ENCODE measurements at regions not wholly inside any gene's neighbourhood (a gene's known extent, or its start where the extent isn't known, plus 50 kb on each side); places are given as distances from the start of the nearest gene placed in this dataset.
"Not testable (repeated sequence)": the region's sequence is repeated elsewhere in the genome, so short reads cannot be mapped to it uniquely, and the experiment has no call there.

DNA sequence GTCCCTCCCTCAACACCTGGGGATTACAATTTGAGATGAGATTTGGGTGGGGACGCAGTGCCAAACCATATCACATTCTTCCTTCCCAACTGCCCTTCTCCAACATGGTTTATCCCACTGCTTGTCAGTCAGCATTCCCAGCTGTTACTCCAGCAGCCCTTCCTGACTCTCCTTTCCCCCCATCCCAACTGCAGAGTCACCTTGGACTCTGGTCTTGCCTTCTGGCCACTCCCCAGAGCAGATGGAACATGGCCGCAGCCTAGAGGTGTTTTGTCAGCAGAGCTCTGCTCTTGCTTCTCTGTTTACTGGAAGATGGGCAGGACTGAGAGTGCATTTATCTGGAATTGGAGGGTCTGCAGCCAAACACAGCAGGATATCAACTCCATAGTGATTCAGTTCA lies 51.2 kb upstream of the MEX3C start:
- no peaks in the 10 kb centered on the region for H3K36me3 ChIP-seq
- H3K27ac ChIP-seq = no peak overlapping the region
- H3K9me3 ChIP-seq (replicated peaks in 1 of 11) = peaks cover 27 to 43% (median 33%) of the 10 kb centered on the region in 11 experiments
- H4K20me1 ChIP-seq = no peaks in the 10 kb centered on the region
- no peak overlapping the region for H3K4me2 ChIP-seq
- H3K4me3 ChIP-seq = no peak overlapping the region
- no peak for TF ChIP-seq Cebpa-rat (IDR thresholded peaks at IDR 0.05)
- H3K4me1 ChIP-seq = peaks cover 0 to 8% (median 0%) of the 10 kb centered on the region in 10 experiments; a peak in 1 of 20 replicates
- H3K27me3 ChIP-seq = no peaks in the 10 kb centered on the region
- H3K9ac ChIP-seq = no peak overlapping the region

DNA sequence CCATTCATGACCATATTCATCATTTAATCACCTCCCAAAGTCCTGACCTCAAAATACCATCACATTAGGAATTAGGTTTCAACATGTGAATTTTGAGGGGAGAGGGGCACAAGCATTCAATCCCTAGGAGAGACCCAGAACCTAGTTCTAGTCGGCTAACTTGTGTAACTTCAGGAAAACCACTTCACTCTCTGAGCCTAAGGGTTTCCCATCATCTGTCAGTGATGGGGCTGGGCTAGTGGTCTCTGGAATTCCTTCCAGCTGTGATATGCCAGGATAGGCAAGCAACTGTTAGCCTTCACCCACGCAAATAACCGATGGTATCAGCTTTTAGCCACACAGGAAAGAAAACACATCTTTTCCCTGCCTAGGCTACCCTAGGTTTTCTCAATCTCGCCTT lies 52.5 kb upstream of the MEX3C start:
- no peaks in the 10 kb centered on the region for H4K20me1 ChIP-seq

GRCh38 chr18:51250458-51251024 lies 53.1 kb upstream of the MEX3C start:
- no peak overlapping the region for H3K27ac ChIP-seq

More for the DNA sequence above, 52.5 kb upstream of the MEX3C start:
- Histone ChIP-seq H3K9ac (no peak overlapping the region), H3K9me3 (replicated peaks in 1 of 11) (peaks cover 27 to 40% (median 33%) of the 10 kb centered on the region in 11 experiments), H3K27me3 (no peaks in the 10 kb centered on the region), H3K27ac (no peak overlapping the region), H3K4me2 (no peak overlapping the region), H3K36me3 (no peaks in the 10 kb centered on the region), H3K4me1 (peaks cover 0 to 8% (median 0%) of the 10 kb centered on the region in 10 experiments; a peak in 1 of 20 replicates), H3K4me3 (no peak overlapping the region)
- no peak for TF ChIP-seq Cebpa-rat (IDR thresholded peaks at IDR 0.05)

GRCh38 chr18:51251625-51252024 lies 54.1 kb upstream of the MEX3C start:
- Histone ChIP-seq H3K9me3 (replicated peaks in 1 of 11) (peaks cover 25 to 33% (median 30%) of the 10 kb centered on the region in 11 experiments), H3K27me3 (no peaks in the 10 kb centered on the region), H3K27ac (no peak overlapping the region), H3K4me3 (no peak overlapping the region), H3K4me1 (peaks cover 0 to 9% (median 0%) of the 10 kb centered on the region in 10 experiments; a peak in 1 of 20 replicates), H4K20me1 (no peaks in the 10 kb centered on the region), H3K4me2 (no peak overlapping the region; a peak in 1 of 22 replicates), H3K36me3 (no peaks in the 10 kb centered on the region), H3K9ac (no peak overlapping the region)
- TF ChIP-seq Cebpa-rat (IDR thresholded peaks at IDR 0.05) = no peak

More at GRCh38 chr18:51250458-51251024, 53.1 kb upstream of the MEX3C start:
- no peaks in the 10 kb centered on the region for H4K20me1 ChIP-seq
- no peaks in the 10 kb centered on the region for H3K27me3 ChIP-seq
- TF ChIP-seq Cebpa-rat (IDR thresholded peaks at IDR 0.05) = no peak
- no peak overlapping the region for H3K4me3 ChIP-seq
- peaks cover 27 to 36% (median 33%) of the 10 kb centered on the region in 11 experiments for H3K9me3 ChIP-seq (replicated peaks in 1 of 11)
- H3K9ac ChIP-seq = no peak overlapping the region
- H3K36me3 ChIP-seq = no peaks in the 10 kb centered on the region
- H3K4me1 ChIP-seq = peaks cover 0 to 8% (median 0%) of the 10 kb centered on the region in 10 experiments; a peak in 1 of 20 replicates
- no peak overlapping the region for H3K4me2 ChIP-seq

DNA sequence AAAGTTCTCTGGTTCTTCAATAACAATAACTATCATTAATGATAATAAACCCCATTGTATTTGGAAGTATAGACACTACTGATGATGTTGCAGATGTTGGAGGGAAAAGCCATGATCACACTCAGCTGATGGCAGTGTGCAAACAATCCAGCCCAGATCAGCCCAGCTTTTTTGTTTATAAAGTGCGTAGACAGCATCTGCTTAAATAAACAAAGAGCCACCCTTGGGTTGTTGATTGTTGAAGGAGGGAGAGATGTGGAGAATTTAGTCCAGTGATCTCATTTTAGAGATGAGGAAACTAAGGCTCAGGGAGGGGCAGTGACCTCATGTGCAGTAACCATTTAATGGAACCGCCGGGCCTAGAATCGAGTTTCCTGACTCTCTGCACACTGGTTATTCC lies 56.0 kb upstream of the MEX3C start:
- H3K4me2 ChIP-seq = no peak overlapping the region
- no peaks in the 10 kb centered on the region for H4K20me1 ChIP-seq
- H3K27me3 ChIP-seq = no peaks in the 10 kb centered on the region
- H3K4me3 ChIP-seq = no peak overlapping the region
- peaks cover 0 to 14% (median 0%) of the 10 kb centered on the region in 10 experiments; a peak in 1 of 20 replicates for H3K4me1 ChIP-seq
- H3K36me3 ChIP-seq = no peaks in the 10 kb centered on the region
- no peak overlapping the region for H3K9ac ChIP-seq
- peaks cover 7 to 14% (median 12%) of the 10 kb centered on the region in 11 experiments for H3K9me3 ChIP-seq (replicated peaks in 1 of 11)
- H3K27ac ChIP-seq = no peak overlapping the region
- TF ChIP-seq Cebpa-rat (IDR thresholded peaks at IDR 0.05) = no peak

DNA sequence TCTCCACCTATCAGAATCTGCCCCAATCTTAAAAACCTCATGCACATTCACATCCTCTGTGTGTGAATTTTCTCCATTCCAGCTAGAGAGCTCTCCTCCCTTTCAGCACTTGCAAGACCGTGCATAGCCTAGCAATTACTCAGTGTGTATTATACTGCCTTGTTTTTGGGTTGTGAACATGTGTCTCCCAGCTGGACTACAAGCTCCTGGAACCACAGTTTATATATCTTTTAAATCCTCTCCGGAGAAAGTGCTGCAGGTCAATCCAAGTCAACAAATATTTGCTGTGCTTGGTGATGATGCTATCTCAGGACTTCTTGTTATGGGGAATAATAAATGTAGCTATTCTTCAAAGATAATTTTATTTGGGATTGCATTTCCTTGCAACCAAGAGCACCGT lies 58.2 kb upstream of the MEX3C start:
- Histone ChIP-seq H3K4me3 (no peak overlapping the region), H3K36me3 (no peaks in the 10 kb centered on the region), H3K9me3 (replicated peaks in 1 of 11) (no peaks in the 10 kb centered on the region; a peak in 1 of 22 replicates), H3K27me3 (no peaks in the 10 kb centered on the region), H3K9ac (no peak overlapping the region), H3K27ac (no peak overlapping the region), H3K4me2 (no peak overlapping the region), H4K20me1 (no peaks in the 10 kb centered on the region), H3K4me1 (peaks cover 0 to 14% (median 0%) of the 10 kb centered on the region in 10 experiments; a peak in 1 of 20 replicates)
- TF ChIP-seq Cebpa-rat (IDR thresholded peaks at IDR 0.05) = no peak

GRCh38 chr18:51257150-51257549 lies 59.7 kb upstream of the MEX3C start:
- no peak for TF ChIP-seq Cebpa-rat (IDR thresholded peaks at IDR 0.05)

GRCh38 chr18:51260118-51260517 lies 62.6 kb upstream of the MEX3C start:
- H3K9me3 ChIP-seq (replicated peaks in 1 of 11) = peaks cover 0 to 12% (median 8%) of the 10 kb centered on the region in 11 experiments; a peak in 9 of 22 replicates
- no peak overlapping the region for H3K4me3 ChIP-seq
- no peaks in the 10 kb centered on the region for H3K36me3 ChIP-seq
- H4K20me1 ChIP-seq = no peaks in the 10 kb centered on the region
- no peak overlapping the region for H3K9ac ChIP-seq
- 0 out of 20 replicates have a peak, but pooled peaks cover 0 to 6% (median 0%) of the 10 kb centered on the region in 10 experiments for H3K4me1 ChIP-seq
- no peaks in the 10 kb centered on the region for H3K27me3 ChIP-seq
- H3K4me2 ChIP-seq = no peak overlapping the region
- H3K27ac ChIP-seq = no peak overlapping the region
- no peak for TF ChIP-seq Cebpa-rat (IDR thresholded peaks at IDR 0.05)

More at GRCh38 chr18:51257150-51257549, 59.7 kb upstream of the MEX3C start:
- Histone ChIP-seq H3K27ac (no peak overlapping the region), H3K27me3 (no peaks in the 10 kb centered on the region), H3K4me3 (no peak overlapping the region), H3K4me2 (0 out of 22 replicates have a peak overlapping the region, but pooled peaks of 1 of the 11 experiments have one; percentile 14), H3K36me3 (no peaks in the 10 kb centered on the region), H3K9ac (no peak overlapping the region), H4K20me1 (no peaks in the 10 kb centered on the region), H3K9me3 (replicated peaks in 1 of 11) (no peaks in the 10 kb centered on the region; a peak in 1 of 22 replicates), H3K4me1 (0 out of 20 replicates have a peak, but pooled peaks cover 0 to 6% (median 0%) of the 10 kb centered on the region in 10 experiments)

DNA sequence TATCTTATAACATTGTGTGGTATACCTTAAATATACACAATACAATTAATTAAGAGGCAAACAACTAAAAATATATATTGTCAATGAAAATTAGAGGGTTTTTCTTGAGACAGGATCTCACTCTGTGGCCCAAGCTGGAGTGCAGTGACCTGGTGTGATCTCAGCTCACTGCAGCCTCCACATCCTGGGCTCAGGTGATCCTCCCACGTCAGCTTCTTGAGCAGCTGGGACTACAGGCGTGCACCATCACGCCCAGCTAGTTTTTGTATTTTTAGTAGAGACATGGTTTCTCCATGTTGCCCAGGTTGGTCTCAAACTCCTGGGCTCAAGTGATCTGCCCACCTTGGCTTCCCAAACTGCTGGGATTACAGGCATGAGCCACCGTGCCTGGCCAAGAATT lies 68.6 kb upstream of the MEX3C start:
- not testable (repeated sequence) for H3K9ac ChIP-seq, H3K36me3 ChIP-seq, H3K27me3 ChIP-seq, H3K4me3 ChIP-seq, H4K20me1 ChIP-seq
- Histone ChIP-seq H3K27ac (peak overlapping the region in 8 of 11 experiments; percentile 10 to 59 (median 36); a peak in 12 of 22 replicates), H3K4me2 (peak overlapping the region in 9 of 11 experiments; percentile 3 to 72 (median 52); a peak in 14 of 22 replicates), H3K9me3 (replicated peaks in 1 of 11) (peaks cover 11 to 24% (median 20%) of the 10 kb centered on the region in 11 experiments), H3K4me1 (peaks cover 0 to 12% (median 10%) of the 10 kb centered on the region in 10 experiments; a peak in 13 of 20 replicates)
